Transverse colon (tissue), 4 donors: ENCODE measurements at regions not wholly inside any gene's neighbourhood (a gene's known extent, or its start where the extent isn't known, plus 50 kb on each side); places are given as distances from the start of the nearest gene placed in this dataset.

Source experiments
- DNase-seq: peaks from one replicate; pipeline ENCODE4 v3.0.0-alpha.2; 2019
- H3K27ac ChIP-seq, 4 donors: fragments of 200-600 bp; sonication (generic); 2 replicates each; pipeline ENCODE4 v1.5.1; 2016 to 2018; ENCODE audit warnings: inconsistent platforms in 4 of 4
- H3K27me3 ChIP-seq: fragments of 200-600 bp; sonication (generic); 2 replicates; pipeline ENCODE4 v1.5.1; 2017; ENCODE audit warnings: inconsistent platforms
- H3K36me3 ChIP-seq, 4 donors: fragments of 200-600 bp; sonication (generic); 2 replicates each; pipeline ENCODE4 v1.5.1; 2017 to 2019; ENCODE audit warnings: inconsistent platforms in 4 of 4
- H3K4me1 ChIP-seq, 4 donors: fragments of 200-600 bp; sonication (generic); 2 replicates each; pipeline ENCODE4 v1.5.1; 2017 to 2020; ENCODE audit warnings: inconsistent platforms in 4 of 4
- H3K4me3 ChIP-seq, 4 donors: fragments of 200-600 bp; sonication (generic); 1 replicate in 1 of 4; 2 replicates in 3 of 4; pipeline versions ENCODE4 v1.5.1 to v1.6.1; 2017 to 2019; ENCODE audit warnings: inconsistent platforms in 4 of 4
- H3K9me3 ChIP-seq, 2 donors: fragments of 200-600 bp; sonication (generic); 2 replicates each; pipeline ENCODE4 v1.5.1; 2017 to 2019; ENCODE audit warnings: inconsistent platforms in 2 of 2
- CTCF ChIP-seq, 5 experiments: fragments of 200-600 bp in 3 of 5; fragments of 450-650 bp in 2 of 5; sonication (generic) in 3 of 5; IDR thresholded peaks; 1 replicate in 2 of 5; 2 replicates in 3 of 5; pipeline ENCODE4 v1.5.1; 2016 to 2017; ENCODE audit warnings: antibody characterized with exemption in 5 of 5, inconsistent platforms in 3 of 5, mild to moderate bottlenecking in 2 of 5, moderate library complexity in 1 of 5
- EP300 ChIP-seq: sonication (generic); formaldehyde crosslinking; IDR thresholded peaks from one replicate; pipeline ENCODE4 v1.6.1; 2017; ENCODE audit warnings: antibody characterized with exemption, low read depth
- POLR2A ChIP-seq: fragments of 450-650 bp; IDR thresholded peaks from one replicate; pipeline ENCODE4 v1.6.1; 2016; ENCODE audit warnings: antibody characterized with exemption, mild to moderate bottlenecking, moderate library complexity
- POLR2AphosphoS5 ChIP-seq, 3 donors: sonication (generic); formaldehyde crosslinking; IDR thresholded peaks; one replicate each; pipeline ENCODE4 v1.6.1; 2016; ENCODE audit warnings: antibody characterized with exemption in 3 of 3
- WGBS, 2 donors: methylation state at CpG; one replicate each; pipeline ENCODE4 v1.1.5; 2018; ENCODE audit warnings: low coverage in 1 of 2; 5-methylcytosine and 5-hydroxymethylcytosine counted together
- in situ Hi-C, 4 donors: fragments of 200-750 bp; cut with MboI; loops; one replicate each; pipeline versions ENCODE4 v1.15.0 to v1.15.1; 2017; ENCODE audit warnings: low sequenced_read_pairs in 3 of 4, low pct_ligation_motif_present in 1 of 4, low pct_unique_long_range_greater_than_20kb in 1 of 4
- intact Hi-C: fragments of 100-400 bp; cut with DNase I; formaldehyde crosslinking; loops from one replicate; pipeline ENCODE4 v1.15.1; 2023; ENCODE audit warnings: low total_unique reads

GRCh38 chr9:88224938-88225337 is 86.7 kb upstream of the SPATA31C2 start:
- Histone ChIP-seq H3K9me3 (no peaks in the 10 kb centered on the region), H3K4me1 (peaks cover 0 to under 1% (median 0%) of the 10 kb centered on the region in 4 donors)
- intact Hi-C loops, result no loop called here

GRCh38 chr9:88221105-88221504 is 82.8 kb upstream of the SPATA31C2 start:
- TF ChIP-seq POLR2A (no peak), EP300 (no peak), POLR2AphosphoS5 (IDR thresholded peaks at IDR 0.05) (no peak), CTCF (IDR thresholded peaks at IDR 0.05) (no peak)
- 52 to 67% methylated on average over 3 to 7 of the region's 7 CpGs for WGBS, 2 donors
- Histone ChIP-seq H3K27me3 (no peaks in the 10 kb centered on the region), H3K9me3 (no peaks in the 10 kb centered on the region), H3K27ac (no peak overlapping the region), H3K36me3 (no peaks in the 10 kb centered on the region), H3K4me3 (no peak overlapping the region), H3K4me1 (peaks cover 0 to 5% (median 0%) of the 10 kb centered on the region in 4 donors)
- intact Hi-C loops, result no loop called here
- in situ Hi-C loops, result no loop called here
- DNase-seq, result no peak

More at GRCh38 chr9:88224938-88225337, 86.7 kb upstream of the SPATA31C2 start:
- no peaks in the 10 kb centered on the region for H3K27me3 ChIP-seq
- TF ChIP-seq POLR2A (no peak), CTCF (IDR thresholded peaks at IDR 0.05) (no peak), EP300 (no peak), POLR2AphosphoS5 (IDR thresholded peaks at IDR 0.05) (no peak)
- H3K27ac ChIP-seq, result no peak overlapping the region
- no peak for DNase-seq
- no peak overlapping the region for H3K4me3 ChIP-seq
- in situ Hi-C loops, result no loop called here
- 87 to 96% methylated on average over 5 to 6 of the region's 6 CpGs for WGBS, 2 donors
- no peaks in the 10 kb centered on the region for H3K36me3 ChIP-seq

GRCh38 chr9:88220652-88221051 is 82.4 kb upstream of the SPATA31C2 start:
- DNase-seq, result no peak
- peaks cover 0 to 5% (median 0%) of the 10 kb centered on the region in 4 donors for H3K4me1 ChIP-seq
- intact Hi-C loops, result no loop called here

GRCh38 chr9:88219601-88220000 is 81.3 kb upstream of the SPATA31C2 start:
- intact Hi-C loops (no loop called here), in situ Hi-C loops (no loop called here)
- no peak for DNase-seq
- Histone ChIP-seq H3K4me1 (peaks cover 0 to 5% (median 0%) of the 10 kb centered on the region in 4 donors), H3K27ac (no peak overlapping the region), H3K9me3 (no peaks in the 10 kb centered on the region), H3K4me3 (no peak overlapping the region), H3K36me3 (no peaks in the 10 kb centered on the region), H3K27me3 (no peaks in the 10 kb centered on the region)
- 63 to 81% methylated on average over 4 of the region's 4 CpGs for WGBS, 2 donors
- TF ChIP-seq POLR2AphosphoS5 (IDR thresholded peaks at IDR 0.05) (no peak), CTCF (IDR thresholded peaks at IDR 0.05) (no peak), EP300 (no peak), POLR2A (no peak)

More at GRCh38 chr9:88220652-88221051, 82.4 kb upstream of the SPATA31C2 start:
- in situ Hi-C loops, result no loop called here
- WGBS, 2 donors, result 83 to 92% methylated on average over 1 to 19 of the region's 20 CpGs
- H3K27ac ChIP-seq, result no peak overlapping the region
- no peaks in the 10 kb centered on the region for H3K27me3 ChIP-seq
- H3K36me3 ChIP-seq, result no peaks in the 10 kb centered on the region
- no peaks in the 10 kb centered on the region for H3K9me3 ChIP-seq
- TF ChIP-seq EP300 (no peak), POLR2A (no peak), CTCF (IDR thresholded peaks at IDR 0.05) (no peak), POLR2AphosphoS5 (IDR thresholded peaks at IDR 0.05) (no peak)
- H3K4me3 ChIP-seq, result no peak overlapping the region
